NB4 (cell line): ENCODE measurements at regions not wholly inside any gene's neighbourhood (a gene's known extent, or its start where the extent isn't known, plus 50 kb on each side); places are given as distances from the start of the nearest gene placed in this dataset.

Experiments
- MYC ChIP-seq: IDR thresholded peaks from 2 replicates; pipeline ENCODE4 v1.6.1; 2011; ENCODE audit warnings: low read depth, low read length
- POLR2A ChIP-seq: IDR thresholded peaks from 2 replicates; pipeline ENCODE4 v1.6.1; 2011; ENCODE audit warnings: mild to moderate bottlenecking; ENCODE audit not compliant: insufficient read length; ENCODE audit errors: extremely low read depth
- TF ChIP-seq, protein P1 (sequence below): IDR thresholded peaks from one replicate; pipeline ENCODE4 v1.5.1; 2012; ENCODE audit warnings: low read depth, low read length
- TF ChIP-seq, protein P2 (sequence below): IDR thresholded peaks from 2 replicates; pipeline ENCODE4 v1.6.1; 2011; ENCODE audit warnings: low read depth, low read length

DNA sequence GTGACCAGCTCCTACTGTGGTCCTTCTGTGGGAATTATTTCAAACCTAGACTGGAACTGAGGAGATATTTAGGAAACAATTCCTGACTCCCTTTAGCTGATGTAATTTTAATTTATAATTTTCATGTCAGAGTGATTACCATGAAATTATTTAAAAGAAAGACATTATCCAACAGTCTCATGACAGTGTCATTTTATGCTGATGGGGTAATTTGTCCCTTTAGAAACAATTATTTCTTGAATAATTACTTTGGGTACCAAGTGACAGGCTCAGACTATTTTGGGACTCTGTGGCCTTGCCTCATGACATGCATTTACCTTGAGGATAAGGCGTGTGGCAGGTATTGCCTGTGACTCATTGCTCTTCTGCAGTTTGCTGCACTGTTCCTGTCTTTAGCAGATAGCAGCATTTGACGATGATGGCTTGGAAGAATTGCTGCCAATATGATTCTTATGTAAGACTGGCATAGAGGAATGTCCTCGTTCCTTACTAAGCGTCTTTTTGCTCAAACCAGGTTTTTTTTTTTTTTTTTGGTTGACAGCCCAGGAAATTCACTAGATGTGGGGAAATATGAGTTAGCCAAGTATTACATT is 206.0 kb upstream of the HMCN1 start:
- TF ChIP-seq, protein P1, sequence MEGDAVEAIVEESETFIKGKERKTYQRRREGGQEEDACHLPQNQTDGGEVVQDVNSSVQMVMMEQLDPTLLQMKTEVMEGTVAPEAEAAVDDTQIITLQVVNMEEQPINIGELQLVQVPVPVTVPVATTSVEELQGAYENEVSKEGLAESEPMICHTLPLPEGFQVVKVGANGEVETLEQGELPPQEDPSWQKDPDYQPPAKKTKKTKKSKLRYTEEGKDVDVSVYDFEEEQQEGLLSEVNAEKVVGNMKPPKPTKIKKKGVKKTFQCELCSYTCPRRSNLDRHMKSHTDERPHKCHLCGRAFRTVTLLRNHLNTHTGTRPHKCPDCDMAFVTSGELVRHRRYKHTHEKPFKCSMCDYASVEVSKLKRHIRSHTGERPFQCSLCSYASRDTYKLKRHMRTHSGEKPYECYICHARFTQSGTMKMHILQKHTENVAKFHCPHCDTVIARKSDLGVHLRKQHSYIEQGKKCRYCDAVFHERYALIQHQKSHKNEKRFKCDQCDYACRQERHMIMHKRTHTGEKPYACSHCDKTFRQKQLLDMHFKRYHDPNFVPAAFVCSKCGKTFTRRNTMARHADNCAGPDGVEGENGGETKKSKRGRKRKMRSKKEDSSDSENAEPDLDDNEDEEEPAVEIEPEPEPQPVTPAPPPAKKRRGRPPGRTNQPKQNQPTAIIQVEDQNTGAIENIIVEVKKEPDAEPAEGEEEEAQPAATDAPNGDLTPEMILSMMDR = no peak
- TF ChIP-seq POLR2A (no peak), MYC (no peak)
- TF ChIP-seq, protein P2, sequence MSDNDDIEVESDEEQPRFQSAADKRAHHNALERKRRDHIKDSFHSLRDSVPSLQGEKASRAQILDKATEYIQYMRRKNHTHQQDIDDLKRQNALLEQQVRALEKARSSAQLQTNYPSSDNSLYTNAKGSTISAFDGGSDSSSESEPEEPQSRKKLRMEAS = no peak
